HepG2 (cell line): ENCODE measurements at regions not wholly inside any gene's neighbourhood (a gene's known extent, or its start where the extent isn't known, plus 50 kb on each side); places are given as distances from the start of the nearest gene placed in this dataset.
A peak's percentile ranks its signal among the peaks of the same experiment; 100 is the strongest.

Source experiments
- ATAC-seq: fragments of 200-7000 bp; cut with Tn5 transposase; 3 replicates; pipeline ENCODE4 v1.9.1; 2020; ENCODE audit warnings: mild to moderate bottlenecking, moderate library complexity
- BruUV-seq: library from RNA; stranded (reverse); fragments of 400-500 nt; replicated peaks from 2 replicates; lab custom pipeline; 2021; lab: Mats Ljungman, UMichigan
- CTCF ChIA-PET: fragments of 300-600 bp; formaldehyde crosslinking; extraction: SDS; loops from one replicate; lab custom pipeline; 2021; ENCODE audit warnings: low total read pairs, inconsistent platforms, low intra/inter-chr PET ratio; lab: Yijun Ruan, JAX
- POLR2A ChIA-PET: fragments of 350-600 bp; sonication (Branson Sonifier 250); formaldehyde crosslinking; loops from one replicate; lab custom pipeline; 2020; ENCODE audit warnings: antibody characterized with exemption, inconsistent platforms; lab: Yijun Ruan, JAX
- DNase-seq: peaks from one replicate; pipeline ENCODE4 v3.0.0-alpha.2; 2015; ENCODE audit warnings: low spot score
- FAIRE-seq: peaks from 3 replicates; lab custom pipeline; 2011; peaks lifted over from hg19 to GRCh38; lab: Jason Lieb, UNC
- H2AFZ ChIP-seq: one replicate; pipeline ENCODE4 v1.6.1; 2011; ENCODE audit warnings: low read length, inconsistent platforms
- H3K27ac ChIP-seq: fragments of 300-600 bp; 3 replicates; pipeline ENCODE4 v1.8.0; 2011; ENCODE audit warnings: mixed run types, mild to moderate bottlenecking, mixed read lengths, low read length, inconsistent platforms; ENCODE audit not compliant: insufficient read depth; ENCODE audit errors: extremely low read length
- H3K27me3 ChIP-seq, 2 experiments: fragments of 200-600 bp in 1 of 2; 2 replicates in 1 of 2; 3 replicates in 1 of 2; pipeline versions ENCODE4 v1.6.0 to v1.8.0; 2011; ENCODE audit warnings: low read length in 2 of 2, mild to moderate bottlenecking in 2 of 2, moderate library complexity in 2 of 2, inconsistent platforms in 1 of 2; ENCODE audit not compliant: insufficient read depth in 2 of 2, control insufficient read depth in 1 of 2
- H3K36me3 ChIP-seq, 2 experiments: fragments of 200-600 bp in 1 of 2; replicated peaks in 1 of 2; 2 replicates in 1 of 2; 3 replicates in 1 of 2; pipeline versions ENCODE4 v1.5.1 to v1.8.0; 2011; ENCODE audit warnings: low read length in 2 of 2, inconsistent platforms in 1 of 2; ENCODE audit not compliant: insufficient read depth in 2 of 2, control insufficient read depth in 1 of 2
- H3K4me1 ChIP-seq: 2 replicates; pipeline ENCODE4 v1.5.1; 2012; ENCODE audit warnings: low read length, inconsistent platforms; ENCODE audit not compliant: insufficient read depth
- H3K4me2 ChIP-seq: 2 replicates; pipeline ENCODE4 v1.6.0; 2011; ENCODE audit warnings: low read depth, low read length, inconsistent platforms
- H3K4me3 ChIP-seq, 3 experiments: fragments of 200-600 bp in 1 of 3; sonication (generic), shearing (Covaris generic) in 1 of 3; replicated peaks in 1 of 3; 2 replicates each; pipeline ENCODE4 v1.5.1; 2011 to 2016; ENCODE audit warnings: low read length in 3 of 3, inconsistent platforms in 2 of 3, low read depth in 2 of 3, mild to moderate bottlenecking in 2 of 3, control low read depth in 1 of 3, mixed read lengths in 1 of 3; ENCODE audit not compliant: insufficient read depth in 1 of 3
- H3K79me2 ChIP-seq: one replicate; pipeline ENCODE4 v1.6.1; 2011; ENCODE audit warnings: low read length, inconsistent platforms; ENCODE audit not compliant: insufficient read depth
- H3K9ac ChIP-seq: 2 replicates; pipeline ENCODE4 v1.6.0; 2011; ENCODE audit warnings: mild to moderate bottlenecking, low read depth, low read length, inconsistent platforms; ENCODE audit not compliant: insufficient read depth
- H3K9me3 ChIP-seq: 2 replicates; pipeline ENCODE4 v1.5.1; 2012; ENCODE audit warnings: mild to moderate bottlenecking, low read length
- H4K20me1 ChIP-seq: 2 replicates; pipeline ENCODE4 v1.6.0; 2011; ENCODE audit warnings: inconsistent platforms, mild to moderate bottlenecking, low read length, moderate library complexity; ENCODE audit not compliant: insufficient read depth
- ATF7 ChIP-seq, 2 experiments: fragments of 450-650 bp in 1 of 2; sonication (generic) in 1 of 2; formaldehyde crosslinking in 1 of 2; IDR thresholded peaks; 2 replicates each; pipeline versions ENCODE4 v1.4.0 to v1.6.1; 2016 to 2020; ENCODE audit warnings: antibody characterized with exemption in 1 of 2, mild to moderate bottlenecking in 1 of 2, missing genetic modification reagents in 1 of 2
- CREB1 ChIP-seq, 2 experiments: fragments of 450-650 bp in 1 of 2; IDR thresholded peaks; 2 replicates each; pipeline ENCODE4 v1.6.1; 2016 to 2017; ENCODE audit warnings: control low read depth in 1 of 2, mild to moderate bottlenecking in 1 of 2, missing compliant biosample characterization in 1 of 2, missing genetic modification characterization in 1 of 2
- FOSL1 ChIP-seq: sonication (generic); formaldehyde crosslinking; IDR thresholded peaks from 2 replicates; pipeline ENCODE4 v1.9.0; 2021; ENCODE audit warnings: missing genetic modification reagents, borderline replicate concordance
- REXO4 ChIP-seq: sonication (generic); formaldehyde crosslinking; IDR thresholded peaks from 2 replicates; pipeline ENCODE4 v1.8.0; 2022; ENCODE audit warnings: missing genetic modification reagents, mild to moderate bottlenecking, borderline replicate concordance
- ZMYM3 ChIP-seq: sonication (generic); formaldehyde crosslinking; IDR thresholded peaks from 2 replicates; pipeline ENCODE4 v1.5.1; 2020; ENCODE audit warnings: mild to moderate bottlenecking, missing genetic modification reagents
- ZNF558 ChIP-seq: sonication (generic); formaldehyde crosslinking; IDR thresholded peaks from 2 replicates; pipeline ENCODE4 v1.9.0; 2022; ENCODE audit warnings: mild to moderate bottlenecking, missing genetic modification reagents, borderline replicate concordance
- ZNF670 ChIP-seq: sonication (generic); formaldehyde crosslinking; IDR thresholded peaks from 2 replicates; pipeline ENCODE4 v1.8.0; 2022; ENCODE audit warnings: mild to moderate bottlenecking, missing genetic modification reagents, borderline replicate concordance
- WGBS: methylation state at CpG from one replicate; pipeline ENCODE4 v1.1.6; 2017; ENCODE audit warnings: low lambda C conversion rate; 5-methylcytosine and 5-hydroxymethylcytosine counted together
- in situ Hi-C: cut with HindIII; loops from 2 replicates; pipeline ENCODE4 v1.10.0; 2017; ENCODE audit warnings: low pct_unique_long_range_greater_than_20kb; ENCODE audit not compliant: extremely low pct_ligation_motif_present
- intact Hi-C: fragments of 100-400 bp; cut with micrococcal nuclease; formaldehyde crosslinking; loops from one replicate; pipeline ENCODE4 v1.10.0; 2022; ENCODE audit not compliant: unreplicated experiment

DNA sequence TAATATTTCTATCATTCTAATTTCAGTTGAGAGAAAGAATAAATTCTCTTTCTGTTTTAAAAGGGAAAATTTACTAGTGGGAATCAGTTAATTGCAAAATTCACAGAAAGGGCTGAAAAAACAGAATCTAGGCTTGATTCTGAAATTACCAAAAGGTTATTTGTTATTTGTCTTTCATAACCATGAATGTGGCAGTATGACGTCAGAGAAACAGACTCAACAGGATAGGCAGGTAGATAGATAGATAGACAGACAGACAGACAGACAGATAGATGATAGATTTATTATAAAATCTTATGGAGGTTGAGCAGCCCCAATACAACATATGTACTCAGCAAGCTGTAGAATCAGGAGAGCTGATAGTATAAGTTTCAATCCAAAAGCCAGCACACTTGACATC is 311.0 kb downstream of the ADAM29 start:
- no peak for ATAC-seq
- no peak overlapping the region for H3K4me2 ChIP-seq
- H3K27ac ChIP-seq, result no peak overlapping the region
- no peaks in the 10 kb centered on the region for H3K36me3 ChIP-seq
- no peaks in the 10 kb centered on the region for H3K27me3 ChIP-seq
- in situ Hi-C loops (no loop called here), intact Hi-C loops (no loop called here)
- no peaks in the 10 kb centered on the region for H4K20me1 ChIP-seq
- BruUV-seq, result no TSS peak
- no peak overlapping the region for H3K9ac ChIP-seq
- H2AFZ ChIP-seq, result no peak overlapping the region
- no peak for FAIRE-seq
- POLR2A ChIA-PET, result no interaction called here
- 0% methylated on average over 1 of the region's 1 CpG for WGBS
- no peaks in the 10 kb centered on the region for H3K4me1 ChIP-seq
- peak; percentile 82 for TF ChIP-seq ATF7 (IDR thresholded peaks at IDR 0.05)
- TF ChIP-seq ATF7 (CRISPR knock-in tag; IDR thresholded peaks at IDR 0.05), result no peak
- TF ChIP-seq ZMYM3 (CRISPR knock-in tag), result no peak
- peak; percentile 91 for TF ChIP-seq CREB1 (IDR thresholded peaks at IDR 0.05)
- no peak for TF ChIP-seq CREB1 (CRISPR knock-in tag; IDR thresholded peaks at IDR 0.05)
- no peaks in the 10 kb centered on the region for H3K79me2 ChIP-seq
- H3K4me3 ChIP-seq, result no peak overlapping the region
- DNase-seq, result no peak
- CTCF ChIA-PET, result no interaction called here
- H3K9me3 ChIP-seq, result peaks cover 31% of the 10 kb centered on the region

DNA sequence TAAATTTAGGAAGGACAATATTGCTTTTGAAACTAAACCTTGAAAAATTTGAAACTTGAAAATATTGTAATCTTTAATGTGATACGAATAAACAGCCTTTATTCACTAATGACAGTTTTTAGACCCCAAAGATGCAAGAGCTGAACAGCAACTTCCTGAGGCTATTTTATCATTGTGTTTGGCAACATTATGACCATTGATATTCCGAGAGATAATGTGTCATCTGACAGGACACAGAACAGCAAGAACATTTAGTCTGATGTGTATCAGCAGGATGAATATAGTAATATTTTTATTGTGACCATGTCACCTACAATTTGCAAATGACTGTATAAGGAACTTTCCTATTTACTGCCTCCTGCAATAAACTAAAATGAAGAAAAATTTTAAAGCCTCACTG is 316.0 kb downstream of the ADAM29 start:
- Histone ChIP-seq H3K36me3 (no peaks in the 10 kb centered on the region), H4K20me1 (no peaks in the 10 kb centered on the region), H3K27ac (no peak overlapping the region), H3K9ac (no peak overlapping the region), H3K4me3 (no peak overlapping the region), H2AFZ (no peak overlapping the region), H3K4me2 (no peak overlapping the region), H3K4me1 (no peaks in the 10 kb centered on the region), H3K79me2 (no peaks in the 10 kb centered on the region), H3K9me3 (peaks cover 32% of the 10 kb centered on the region), H3K27me3 (no peaks in the 10 kb centered on the region)
- FAIRE-seq (no peak), ATAC-seq (no peak), DNase-seq (no peak)
- TF ChIP-seq FOSL1, result no peak
- no peak for TF ChIP-seq ZNF558 (CRISPR knock-in tag)
- no peak for TF ChIP-seq REXO4 (CRISPR knock-in tag)
- TF ChIP-seq ZNF670, result no peak
- POLR2A ChIA-PET, result no interaction called here
- intact Hi-C loops (no loop called here), in situ Hi-C loops (no loop called here)
- no TSS peak for BruUV-seq
- CTCF ChIA-PET, result no interaction called here
- WGBS, result 3% methylated on average over 2 of the region's 2 CpGs
